Myocyte (in vitro differentiated cells): ENCODE measurements at regions not wholly inside any gene's neighbourhood (a gene's known extent, or its start where the extent isn't known, plus 50 kb on each side); places are given as distances from the start of the nearest gene placed in this dataset. TPM values are rescaled to one million over a fixed set of nuclear protein-coding genes. Genes with fewer than 3 reads are reported as not detected.
"Not testable (repeated sequence)": the region's sequence is repeated elsewhere in the genome, so short reads cannot be mapped to it uniquely, and the experiment has no call there.

Experiments
- DNase-seq: peaks from one replicate; pipeline ENCODE4 v3.0.0-alpha.2; 2012; ENCODE audit warnings: low read depth
- microRNA counts: library from miRNA; unstranded; fragments of <30 nt; microRNA quantifications from one replicate; lab custom pipeline; 2016
- microRNA-seq: library from miRNA; unstranded; fragments of <30 nt; microRNA quantifications from one replicate; pipeline ENCODE4, GENCODE V29; 2016

GRCh38 chr9:40907657-40908624 lies 220.5 kb downstream of the FOXD4L6 start:
- DNase-seq = no peak

GRCh38 chr9:40906879-40907278 lies 221.6 kb downstream of the FOXD4L6 start:
- DNase-seq = not testable (repeated sequence)

GRCh38 chr9:40892315-40892714 lies 236.2 kb downstream of the FOXD4L6 start:
- not testable (repeated sequence) for DNase-seq

GRCh38 chr9:40885858-40886257 lies 242.6 kb downstream of the FOXD4L6 start:
- DNase-seq = not testable (repeated sequence)

DNA sequence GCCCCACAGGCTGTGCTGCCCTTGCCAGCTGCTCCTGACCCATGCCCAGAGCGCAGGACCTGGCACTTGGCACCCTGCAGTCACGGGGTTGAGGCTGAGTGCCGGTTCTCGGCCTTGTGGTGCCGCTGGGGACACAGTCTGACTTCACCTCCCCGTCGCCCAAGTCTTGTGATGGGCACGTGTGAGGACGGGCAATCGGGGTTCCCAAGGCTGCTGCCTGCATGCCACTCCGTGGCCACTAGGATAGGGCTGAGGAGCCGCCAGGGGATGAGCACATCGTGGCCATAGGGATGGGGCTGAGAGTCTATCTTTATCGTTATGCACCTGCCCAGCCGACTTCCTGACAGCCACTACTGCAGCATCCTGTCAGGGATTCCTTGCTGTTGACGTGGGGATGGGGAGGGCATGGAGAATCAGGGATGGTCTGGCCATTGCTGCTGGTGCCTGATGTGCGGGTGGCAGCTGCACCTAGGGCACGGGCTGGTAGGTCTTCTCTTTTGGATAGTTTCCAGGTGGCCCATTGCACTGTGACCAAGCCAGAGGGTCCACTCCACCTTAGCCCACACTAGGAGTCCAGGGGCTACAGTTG lies 243.5 kb downstream of the FOXD4L6 start:
- DNase-seq = not testable (repeated sequence)

DNA sequence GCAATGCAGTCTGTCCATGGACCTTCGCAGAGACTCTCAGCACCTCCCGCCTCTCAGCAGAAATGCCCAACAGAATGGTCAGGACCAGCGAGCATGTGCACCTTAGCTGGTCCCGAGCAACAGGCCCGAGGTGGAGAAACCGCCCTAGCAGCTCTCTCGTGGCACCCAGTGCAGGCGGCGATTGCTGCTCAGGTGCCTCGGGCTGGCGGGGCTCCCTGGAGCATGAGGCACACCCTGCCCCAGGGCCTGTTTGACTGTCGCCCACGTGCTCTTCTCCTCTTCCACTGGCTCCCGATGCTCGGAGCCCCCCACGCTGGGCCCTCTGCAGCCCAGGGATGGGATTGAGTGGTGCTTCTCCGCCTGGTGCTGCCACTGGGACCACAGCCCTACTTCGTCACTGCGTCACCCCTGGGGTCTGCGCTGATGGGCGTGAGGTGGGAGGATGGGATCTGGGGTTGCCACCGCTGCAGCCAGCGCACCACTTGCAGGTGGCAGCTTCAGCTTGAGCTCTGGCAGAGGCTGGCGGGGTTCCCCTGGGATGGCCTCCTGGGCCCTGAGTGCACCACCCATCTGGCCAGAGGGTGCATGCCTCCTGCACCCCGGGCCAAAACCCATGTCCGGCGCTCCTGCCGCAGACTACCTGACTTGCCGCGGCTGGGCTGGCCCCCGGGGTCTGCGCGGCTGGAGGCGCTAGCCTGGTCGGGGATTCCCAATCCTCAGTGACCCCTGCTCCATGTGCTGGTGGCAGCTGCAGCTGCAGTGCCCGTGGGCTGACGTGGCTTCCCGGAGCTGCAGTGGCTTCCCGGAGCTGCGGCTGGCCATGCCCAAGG lies 244.2 kb downstream of the FOXD4L6 start:
- no peak for DNase-seq

DNA sequence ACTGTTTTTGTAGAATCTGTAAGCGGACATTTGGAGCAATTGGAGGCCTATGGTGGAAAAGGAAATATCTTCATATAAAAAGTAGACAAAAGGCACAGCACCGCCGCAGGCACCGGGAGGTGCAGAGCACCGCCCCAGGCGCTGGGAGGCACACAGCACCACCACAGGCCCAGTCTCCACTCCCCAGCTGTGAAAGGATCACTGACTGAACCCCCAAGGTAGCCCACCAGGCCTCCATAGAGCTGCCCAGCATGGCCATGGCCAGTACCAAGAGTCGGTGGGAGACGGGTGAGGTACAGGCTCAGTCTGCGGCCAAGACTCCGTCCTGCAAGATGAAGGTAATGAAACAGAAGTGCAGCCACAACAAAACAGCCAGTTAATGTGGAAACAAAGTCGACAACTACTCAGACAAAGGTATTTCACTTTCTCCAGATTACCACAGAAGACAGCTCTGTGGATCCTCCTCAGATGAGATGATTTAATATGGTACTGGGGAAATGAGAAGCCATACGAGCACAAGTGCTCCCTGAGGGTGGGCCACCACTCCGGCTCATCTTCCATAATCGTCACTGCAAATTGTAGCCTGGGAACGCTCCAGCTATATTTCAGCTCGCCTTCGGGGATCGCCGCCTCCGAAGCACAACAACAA lies 244.9 kb downstream of the FOXD4L6 start:
- not testable (repeated sequence) for DNase-seq

DNA sequence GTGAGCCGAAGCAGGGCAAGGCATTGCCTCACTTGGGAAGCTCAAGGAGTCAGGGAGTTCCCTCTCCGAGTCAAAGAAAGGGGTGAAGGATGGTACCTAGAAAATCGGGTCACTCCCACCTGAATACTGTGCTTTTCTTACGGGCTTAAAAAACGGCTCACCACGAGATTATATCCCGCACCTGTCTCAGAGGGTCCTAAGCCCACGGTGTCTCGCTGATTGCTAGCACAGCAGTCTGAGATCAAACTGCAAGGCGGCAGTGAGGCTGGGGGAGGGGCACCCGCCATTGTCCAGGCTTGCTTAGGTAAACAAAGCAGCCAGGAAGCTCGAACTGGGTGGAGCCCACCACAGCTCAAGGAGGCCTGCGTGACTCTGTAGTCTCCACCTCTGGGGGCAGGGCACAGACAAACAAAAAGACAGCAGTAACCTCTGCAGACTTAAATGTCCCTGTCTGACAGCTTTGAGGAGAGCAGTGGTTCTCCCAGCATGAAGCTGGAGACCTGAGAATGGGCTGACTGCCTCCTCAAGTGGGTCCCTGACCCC lies 254.7 kb downstream of the FOXD4L6 start:
- DNase-seq = not testable (repeated sequence)

- DNase-seq = not testable (repeated sequence)
Measured at GRCh38 chr9:40868437-40868836, 260.0 kb downstream of the FOXD4L6 start.

MicroRNAs encoded in the stretch of these regions (microRNA counts, 767-probe panel; counts per million panel counts)
- not detected for microRNA hsa-miR-1299 (lab: Ali Mortazavi, UCI)

Small RNAs in the stretch of these regions (microRNA-seq; reads per million reads assigned to microRNA genes)
- gene MIR1299 = not detected
